Stimulated activated CD4-positive, alpha-beta T cell treated with anti-CD3 and anti-CD28 coated beads, Interleukin-4, amount 100 ng/mL, for 4 hours (primary cell): ENCODE measurements at regions not wholly inside any gene's neighbourhood (a gene's known extent, or its start where the extent isn't known, plus 50 kb on each side); places are given as distances from the start of the nearest gene placed in this dataset.
"Not testable (repeated sequence)": the region's sequence is repeated elsewhere in the genome, so short reads cannot be mapped to it uniquely, and the experiment has no call there.

Experiments used
- DNase-seq, 2 experiments: peaks; one replicate each; pipeline ENCODE4 v3.0.0-alpha.2; 2020

DNA sequence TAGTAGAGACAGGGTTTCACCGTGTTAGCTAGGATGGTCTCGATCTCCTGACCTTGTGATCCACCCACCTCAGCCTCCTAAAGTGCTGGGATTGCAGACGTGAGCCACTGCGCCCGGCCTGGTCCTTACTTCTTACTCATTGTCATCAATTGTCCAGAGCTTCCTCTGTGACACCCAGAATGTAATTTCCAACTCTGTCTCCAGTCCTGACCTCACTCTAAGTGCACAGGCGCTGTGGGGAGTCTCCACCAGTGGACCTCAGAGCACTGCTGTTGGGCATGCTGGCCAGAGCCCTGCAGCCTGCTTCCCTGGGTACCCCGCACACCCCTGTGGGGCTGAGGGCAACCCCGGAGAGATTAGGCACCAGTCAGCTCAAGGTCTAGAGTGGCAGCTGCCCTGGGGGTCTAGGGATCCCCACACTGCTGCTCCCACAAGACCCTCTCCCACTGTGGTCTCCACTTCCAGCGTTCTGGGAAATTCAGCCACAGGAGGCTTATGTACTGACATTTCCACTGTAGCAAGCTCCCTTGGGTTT lies 1140.3 kb downstream of the TBC1D22A start:
- DNase-seq = no peak

DNA sequence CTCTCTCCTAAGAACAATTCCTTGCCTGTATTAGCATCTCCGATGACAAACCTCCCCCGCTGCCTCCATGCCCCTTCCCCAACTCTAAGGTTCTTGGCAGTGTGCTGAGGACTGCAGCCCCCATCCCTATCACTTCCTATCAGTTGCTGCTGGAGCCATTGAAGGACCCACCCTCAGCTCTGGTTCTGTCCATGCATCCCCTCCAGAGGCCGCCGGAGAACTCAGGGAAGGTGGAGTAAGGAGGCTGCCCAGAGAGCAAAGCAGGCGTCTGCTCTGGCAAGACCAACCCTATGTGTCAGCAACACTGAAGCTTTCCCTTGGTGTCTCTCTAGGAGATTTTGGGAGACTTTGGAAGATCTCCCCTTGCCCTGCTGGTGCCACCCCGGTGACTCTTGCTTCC lies 1139.5 kb downstream of the TBC1D22A start:
- DNase-seq = no peak

DNA sequence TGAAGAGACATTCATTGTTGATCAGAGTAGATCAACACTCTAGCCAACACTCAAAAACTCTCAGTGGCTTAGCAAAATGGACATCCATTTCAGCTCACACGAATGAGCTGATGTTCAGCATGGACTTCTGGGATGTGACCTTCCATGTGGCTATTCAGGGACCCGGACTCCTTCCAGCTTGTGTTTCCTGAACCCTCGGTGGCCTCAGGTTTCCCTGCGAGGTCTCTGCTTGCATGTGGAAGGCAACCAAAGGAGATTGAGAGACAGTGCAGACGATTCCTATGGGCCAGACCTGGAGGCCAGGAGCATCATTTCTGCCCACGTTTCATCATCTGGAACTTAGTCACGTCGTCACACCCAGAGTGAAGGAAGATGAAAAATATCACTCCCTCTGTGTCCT lies 1137.4 kb downstream of the TBC1D22A start:
- no peak for DNase-seq

DNA sequence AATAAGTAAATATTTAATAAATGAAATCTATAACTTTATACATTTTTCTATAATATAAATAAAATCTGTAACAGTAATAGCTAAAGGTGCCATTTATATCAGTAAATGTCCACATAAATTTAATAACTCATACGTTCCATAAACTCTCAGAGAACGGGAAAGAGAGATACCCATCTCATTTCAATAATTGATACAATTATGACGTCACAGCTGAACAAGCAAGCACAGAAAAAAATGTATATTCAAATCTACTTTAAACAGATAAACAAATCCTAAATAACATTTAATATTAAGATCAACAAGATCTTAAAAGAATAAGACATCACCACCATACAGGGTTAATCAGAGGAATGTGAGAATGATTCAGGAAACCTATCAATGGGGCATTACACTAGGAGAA lies 1136.5 kb downstream of the TBC1D22A start:
- DNase-seq = no peak

DNA sequence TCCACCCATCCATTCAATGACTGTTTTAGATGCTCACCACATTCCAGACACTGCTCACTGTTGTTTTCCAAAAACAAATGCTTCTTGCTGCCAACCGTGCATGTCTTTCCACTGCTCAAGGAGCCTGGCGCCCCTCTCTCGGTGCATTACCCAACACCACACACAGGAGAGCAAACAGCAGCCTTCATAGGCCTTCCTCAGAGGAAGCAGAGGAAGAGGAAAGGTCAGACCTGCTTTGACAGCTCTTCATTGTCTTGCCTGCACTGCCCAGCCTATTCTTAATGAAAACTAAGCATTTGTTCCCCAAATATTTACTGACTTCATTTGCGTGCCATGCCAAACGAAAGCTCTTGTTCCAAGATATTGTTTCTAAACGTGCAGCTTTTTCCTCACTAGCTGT lies 1129.2 kb downstream of the TBC1D22A start:
- DNase-seq = no peak

DNA sequence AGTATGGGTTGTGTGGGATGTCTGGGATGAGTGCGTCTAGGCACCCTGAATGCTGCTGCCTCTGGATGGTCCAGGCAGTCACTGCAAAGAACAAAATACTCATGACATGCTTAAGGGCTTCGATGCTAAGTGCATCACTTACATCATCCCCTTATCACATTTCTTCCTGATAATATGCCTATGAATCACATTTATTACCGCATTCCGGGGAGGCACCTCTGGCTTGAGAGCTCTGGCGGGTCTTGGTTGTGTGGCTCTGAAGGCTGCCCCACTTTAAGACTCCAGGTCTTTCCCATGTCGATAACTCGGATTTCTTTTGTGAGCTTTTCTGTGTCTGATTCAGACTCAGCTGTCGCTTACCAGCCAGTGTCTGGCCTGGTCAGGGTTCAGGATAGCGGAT lies 1126.4 kb downstream of the TBC1D22A start:
- DNase-seq = no peak

DNA sequence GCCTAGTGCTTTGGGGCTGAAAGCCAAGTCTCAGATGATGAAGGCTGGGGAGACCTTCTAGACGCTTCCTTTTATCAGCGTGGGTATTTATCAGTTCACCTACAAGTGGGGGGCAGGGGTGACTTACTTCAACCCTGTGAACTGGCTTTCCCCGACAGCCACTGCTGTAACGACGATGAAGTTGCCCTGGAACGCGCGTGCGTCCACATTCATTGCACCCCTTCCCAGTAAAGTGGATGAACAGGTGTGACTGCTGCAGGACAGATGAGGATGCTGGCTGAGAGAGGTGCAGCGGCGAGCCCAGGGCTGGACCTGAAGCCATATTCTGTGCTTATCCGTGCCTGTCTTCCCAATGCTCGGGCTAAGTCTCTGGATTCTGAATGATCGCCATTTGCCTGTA lies 1122.3 kb downstream of the TBC1D22A start:
- DNase-seq = no peak

DNA sequence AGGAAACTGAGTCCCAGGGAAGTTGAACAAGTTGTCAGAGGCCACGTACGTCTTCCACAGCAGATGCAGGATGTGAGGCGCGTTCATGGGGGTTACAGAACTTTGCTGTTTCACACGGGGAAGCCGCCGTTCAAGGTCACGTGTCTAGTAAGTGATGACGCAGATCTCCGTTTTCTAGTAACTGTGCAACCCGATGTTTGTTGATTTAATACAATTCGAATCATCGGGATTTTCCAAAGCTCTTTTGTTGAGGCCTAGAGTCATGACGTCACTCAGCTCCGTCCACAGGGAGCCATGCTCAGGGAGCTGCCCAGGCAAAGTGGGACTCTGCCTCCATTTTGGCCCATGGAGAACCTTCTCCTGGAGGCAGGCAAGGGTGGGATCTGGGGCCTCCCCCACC lies 1121.8 kb downstream of the TBC1D22A start:
- no peak for DNase-seq

DNA sequence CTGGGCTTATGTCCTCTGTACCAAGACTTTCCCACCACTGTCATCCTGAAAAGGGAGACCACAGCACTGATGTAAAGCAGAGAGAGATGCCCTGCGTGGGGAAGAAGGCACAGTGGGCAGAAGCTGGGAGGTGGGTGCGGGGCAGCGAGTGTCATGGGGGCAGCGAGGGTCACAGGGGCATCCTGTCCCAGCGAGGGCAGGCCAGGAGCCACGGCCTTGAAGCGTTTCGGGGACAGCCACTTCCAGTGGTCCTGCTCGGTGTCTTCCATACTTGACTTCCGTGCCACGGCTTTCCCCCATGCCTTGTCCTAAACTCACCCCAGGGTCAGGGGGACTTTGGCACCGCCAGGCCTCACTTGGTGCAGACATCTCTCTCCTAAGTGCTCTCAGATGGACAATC lies 1121.3 kb downstream of the TBC1D22A start:
- no peak for DNase-seq

DNA sequence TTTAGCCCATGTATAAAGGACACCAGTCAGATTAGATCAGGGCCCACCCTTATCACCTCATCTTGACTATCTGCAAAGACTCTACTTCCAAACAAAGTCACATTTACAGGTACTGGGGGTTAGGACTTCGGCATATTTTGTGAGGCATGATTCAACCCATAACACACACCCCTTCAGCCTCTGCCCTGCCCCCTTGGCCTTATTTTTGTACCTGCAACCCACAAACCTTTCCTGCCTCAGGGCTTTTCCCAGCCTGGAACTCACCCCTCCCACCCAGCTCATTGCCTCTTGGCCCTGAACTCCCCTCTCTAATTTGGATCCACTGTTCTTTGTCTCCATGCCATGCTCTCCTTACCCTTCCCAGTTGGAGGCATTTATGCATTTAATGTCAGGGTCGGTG lies 1116.9 kb downstream of the TBC1D22A start:
- DNase-seq = no peak

DNA sequence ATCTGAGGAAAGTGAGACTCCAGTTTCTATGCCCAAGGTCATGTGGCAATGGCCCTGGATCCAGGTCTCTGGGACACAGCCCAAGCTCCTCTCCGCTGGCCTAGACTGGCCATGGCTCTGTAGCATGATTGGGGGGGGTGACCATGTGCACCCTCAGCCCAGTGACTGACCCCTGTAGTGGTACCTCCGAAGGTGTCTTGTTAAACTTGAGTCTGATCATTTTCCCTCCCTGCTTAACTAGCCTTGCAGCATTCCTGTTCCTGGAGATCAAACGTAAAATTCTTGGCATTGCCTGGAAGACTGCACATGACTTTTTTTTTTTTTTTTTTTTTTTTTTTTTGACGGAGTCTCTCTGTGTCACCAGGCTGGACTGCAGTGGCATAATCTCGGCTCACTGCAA lies 1116.0 kb downstream of the TBC1D22A start:
- DNase-seq = no peak

DNA sequence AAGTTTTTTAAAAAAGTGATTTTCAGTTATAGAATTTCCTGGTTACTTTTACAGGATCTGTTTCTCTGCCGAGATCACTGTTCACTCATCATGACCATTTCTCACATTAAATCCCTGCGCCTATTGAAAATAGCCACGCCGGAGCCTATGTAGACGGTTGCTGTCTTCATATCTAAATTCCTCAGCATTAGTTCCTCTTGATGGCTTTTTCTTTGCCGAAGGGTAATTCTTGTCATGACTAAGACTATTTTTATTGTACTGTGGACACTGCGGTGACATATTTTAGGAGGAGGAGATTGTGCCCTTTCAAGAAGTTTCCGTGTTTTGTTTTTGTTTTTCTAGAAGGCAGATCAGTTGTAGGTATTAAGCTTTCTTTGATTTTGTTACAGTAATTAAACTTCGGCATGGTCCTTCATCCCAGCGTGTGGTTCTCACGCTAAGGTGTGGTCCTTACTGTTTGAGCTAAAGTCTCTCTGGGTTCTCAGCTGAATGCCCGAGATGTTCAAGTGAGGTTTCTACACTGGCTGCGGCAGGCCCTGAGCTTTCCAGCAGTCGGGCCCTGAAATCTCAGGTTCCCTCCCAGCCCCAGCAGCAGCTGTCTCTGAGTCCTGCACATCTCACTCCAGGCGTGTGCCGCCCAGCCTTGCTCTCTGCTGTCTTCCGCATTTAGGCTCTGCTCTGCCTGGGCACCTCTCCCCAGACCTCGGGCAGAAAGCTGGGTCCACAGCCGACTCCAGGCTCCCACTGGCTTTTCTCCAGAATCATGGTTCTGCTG lies 1110.5 kb downstream of the TBC1D22A start:
- no peak for DNase-seq

DNA sequence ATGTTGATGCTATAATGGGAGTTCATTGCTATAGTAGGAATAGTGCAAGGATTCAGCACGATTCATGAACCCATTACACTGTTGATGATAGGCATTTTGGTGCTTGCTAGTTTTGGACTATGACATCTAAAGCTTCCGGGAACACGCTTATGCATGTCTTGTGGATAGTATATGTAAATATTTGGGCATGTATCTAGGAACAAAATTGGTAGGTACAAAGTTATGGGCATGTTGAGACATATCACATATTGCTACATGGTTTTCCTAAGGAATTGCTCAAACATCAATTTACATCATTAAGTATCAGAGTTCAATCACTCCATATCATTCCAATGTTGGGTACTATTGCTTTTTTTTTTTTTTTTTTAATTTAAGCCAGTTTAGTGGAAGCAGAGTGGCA lies 1103.2 kb downstream of the TBC1D22A start:
- no peak for DNase-seq

DNA sequence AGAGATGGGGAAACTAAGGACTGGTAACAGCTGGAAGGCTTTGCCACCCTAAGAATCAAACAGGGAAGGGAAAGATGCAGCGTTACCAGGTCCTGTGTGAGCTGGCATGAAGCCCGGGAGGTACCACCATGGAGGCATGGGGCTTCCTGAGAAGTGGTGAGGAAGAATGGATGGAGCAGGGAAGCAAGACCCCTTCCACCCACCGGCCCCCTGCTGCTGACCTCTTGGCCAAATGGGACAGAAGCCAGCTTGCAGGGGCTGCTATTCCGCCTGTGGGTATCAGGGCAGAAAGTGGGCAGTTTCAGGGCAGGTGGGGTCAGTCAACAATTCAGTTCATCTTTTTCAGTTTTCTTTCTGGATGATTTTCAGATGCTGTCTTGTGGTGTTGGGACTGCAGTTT lies 1099.9 kb downstream of the TBC1D22A start:
- no peak for DNase-seq

DNA sequence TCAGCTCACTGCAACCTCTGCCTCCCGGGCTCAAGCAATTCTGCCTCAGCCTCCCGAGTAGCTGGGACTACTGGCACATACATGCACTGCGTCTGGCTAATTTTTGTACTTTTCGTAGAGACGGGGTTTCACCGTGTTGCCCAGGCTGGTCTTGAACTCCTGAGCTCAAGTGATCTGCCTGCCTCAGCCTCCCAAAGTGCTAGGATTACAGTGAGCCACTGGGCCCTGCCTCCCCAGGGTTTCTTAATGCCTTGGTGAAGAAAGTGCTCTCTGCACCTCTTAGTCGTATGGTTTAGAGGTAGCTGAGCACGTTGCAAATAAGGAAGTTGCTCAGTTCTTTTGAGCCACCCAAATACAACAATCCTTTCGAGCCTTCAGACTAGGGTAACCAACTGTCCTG lies 1098.5 kb downstream of the TBC1D22A start:
- DNase-seq = not testable (repeated sequence)

DNA sequence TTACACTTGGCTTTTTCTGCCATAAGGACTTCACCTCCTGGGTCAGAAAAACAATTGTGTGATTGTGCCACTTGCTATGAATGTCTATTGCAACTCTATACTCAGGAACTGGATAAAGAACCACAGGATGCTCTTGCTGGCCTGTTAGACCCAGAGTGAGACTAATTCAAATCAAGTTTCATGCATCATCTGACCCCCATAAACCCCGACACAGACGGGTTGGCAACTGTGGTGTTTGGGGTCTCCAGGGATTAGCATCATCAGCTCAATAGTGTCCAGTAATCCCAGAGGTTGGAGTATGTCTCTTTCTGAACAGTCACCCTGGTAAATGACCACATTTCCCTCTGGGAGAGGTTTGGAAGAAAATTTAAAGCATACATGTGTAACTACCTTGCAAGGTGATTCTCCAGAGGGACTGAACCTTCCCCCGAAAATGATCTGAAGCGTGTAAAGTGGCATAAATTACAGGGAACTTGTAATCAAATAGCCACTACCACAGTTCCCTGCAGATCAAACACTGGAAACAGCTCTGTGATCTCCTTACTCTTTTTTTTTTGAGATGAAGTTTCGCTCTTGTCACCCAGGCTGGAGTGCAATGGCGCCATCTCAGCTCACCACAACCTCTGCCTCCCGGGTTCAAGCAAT lies 1097.6 kb downstream of the TBC1D22A start:
- DNase-seq = no peak

DNA sequence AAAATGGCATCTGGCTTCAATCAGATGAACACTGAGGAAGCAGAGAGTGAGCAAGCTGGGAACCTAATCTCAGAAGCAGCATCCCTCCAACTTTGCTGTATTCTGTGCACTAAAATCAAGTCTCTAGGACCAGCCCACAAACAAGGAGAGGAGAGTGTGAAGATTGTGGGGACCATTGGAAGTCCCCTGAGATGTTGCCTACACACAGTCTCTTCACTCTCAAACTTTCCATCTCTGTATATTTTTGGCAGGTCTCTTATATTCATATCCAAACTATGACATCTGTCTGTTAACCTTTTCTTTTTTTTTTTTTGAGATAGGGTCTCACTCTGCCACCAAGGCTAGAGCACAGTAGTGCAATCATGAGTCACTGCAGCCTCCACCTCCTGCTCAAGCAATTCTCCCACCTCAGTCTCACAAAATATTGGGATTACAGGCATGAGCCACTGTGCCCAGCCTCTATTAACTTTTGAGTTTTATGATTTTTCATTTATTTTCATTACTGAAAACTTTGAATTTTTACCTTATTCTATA lies 1096.4 kb downstream of the TBC1D22A start:
- no peak for DNase-seq

DNA sequence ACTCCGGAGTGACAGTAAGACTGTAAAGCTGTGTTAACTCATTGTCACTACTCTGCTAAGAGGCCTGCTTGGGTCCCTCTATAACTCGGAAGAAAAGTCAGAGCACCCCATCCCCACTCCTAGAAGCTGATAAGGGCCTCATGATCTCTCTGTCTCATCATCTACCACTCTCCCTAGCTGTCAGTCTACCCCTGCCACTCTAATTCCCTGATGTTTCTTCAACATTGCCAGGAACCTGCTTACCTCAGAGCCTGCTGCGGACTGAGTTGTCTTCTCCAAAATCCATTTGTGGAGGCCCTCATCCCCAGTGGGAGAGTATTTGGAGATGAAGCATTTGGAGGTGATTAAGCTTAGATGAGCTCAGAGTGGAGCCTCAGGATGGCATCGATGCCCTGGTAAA lies 1092.2 kb downstream of the TBC1D22A start:
- DNase-seq = no peak

DNA sequence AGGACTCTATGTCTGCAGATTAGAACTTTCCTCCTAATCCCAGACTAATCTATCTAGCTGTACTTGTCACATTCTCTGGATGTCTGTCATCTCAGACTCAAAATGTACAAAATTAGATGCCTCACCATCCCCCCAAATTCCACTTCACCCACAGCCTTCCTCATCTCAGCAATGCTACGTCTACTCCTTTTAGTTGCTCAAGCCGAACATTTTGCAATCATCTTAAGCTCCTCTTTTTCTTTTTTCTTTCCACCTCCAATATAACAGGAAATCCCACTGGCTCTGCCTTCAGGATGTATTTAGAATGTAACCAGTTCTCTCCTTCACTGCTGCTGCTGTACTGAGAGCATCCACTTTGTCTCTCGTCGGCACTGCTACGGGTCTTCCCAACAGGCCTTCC lies 1091.8 kb downstream of the TBC1D22A start:
- no peak for DNase-seq

DNA sequence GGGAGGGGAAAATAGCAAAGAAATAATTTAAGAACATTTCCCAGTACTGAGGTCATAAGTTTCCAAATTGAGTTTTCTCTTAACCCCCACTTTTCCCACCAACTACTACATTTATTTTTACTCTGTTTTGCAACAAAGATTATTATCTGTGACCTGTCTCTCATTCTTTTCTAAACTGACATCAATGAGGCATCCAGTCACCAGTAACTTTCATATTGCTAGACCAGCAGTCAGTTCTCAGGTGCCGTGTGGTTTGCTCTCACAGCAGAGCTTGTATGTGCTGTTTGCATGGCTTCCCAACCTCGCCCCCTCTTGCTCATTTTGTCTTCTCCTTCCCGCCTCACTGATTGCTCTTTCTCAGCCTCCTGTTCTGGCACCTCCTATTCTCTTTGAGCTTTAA lies 1091.3 kb downstream of the TBC1D22A start:
- DNase-seq = no peak

DNA sequence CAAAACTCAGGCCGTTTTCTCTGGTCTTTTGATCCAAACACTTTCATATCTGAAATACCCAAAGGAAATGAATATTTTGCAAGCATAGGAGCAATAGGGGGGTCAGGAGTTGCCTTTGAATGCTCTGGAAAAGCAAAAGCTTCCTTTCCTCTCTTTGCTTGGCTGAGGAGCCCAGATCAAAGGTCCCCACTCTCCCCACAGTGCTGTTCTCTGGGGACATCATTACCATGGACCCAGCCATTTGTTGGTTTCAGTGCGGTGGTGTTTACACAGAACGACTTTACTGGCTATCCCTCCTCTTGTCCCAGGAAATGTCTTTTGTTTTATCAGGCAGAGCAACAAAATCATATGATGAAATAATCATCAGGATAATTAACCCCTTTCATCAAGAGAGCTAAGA lies 1089.1 kb downstream of the TBC1D22A start:
- no peak for DNase-seq

DNA sequence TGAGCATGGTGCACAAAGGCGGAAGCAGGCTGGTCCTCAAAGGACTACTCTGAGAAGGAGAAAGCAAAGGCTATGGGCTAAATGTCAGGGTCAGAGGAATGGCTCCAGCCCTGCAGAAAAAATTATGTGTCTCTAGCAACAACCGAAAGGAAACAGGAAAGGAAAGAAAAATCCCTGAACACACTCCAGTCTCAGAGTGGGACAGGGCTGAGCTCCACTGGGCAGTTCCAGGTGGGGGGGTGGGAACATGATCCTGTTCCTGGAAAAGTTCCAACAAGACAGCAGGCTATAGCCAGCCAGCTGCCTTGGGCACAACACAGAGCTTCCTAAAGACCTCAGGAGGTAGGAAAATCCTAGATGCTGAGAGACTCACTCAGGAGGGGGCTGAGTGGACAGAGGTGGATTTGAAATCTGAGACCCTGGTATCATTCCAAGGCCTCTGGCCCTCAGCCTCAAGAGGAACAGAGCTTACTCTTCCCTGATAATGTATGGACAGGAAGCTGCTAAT lies 1088.2 kb downstream of the TBC1D22A start:
- no peak for DNase-seq

DNA sequence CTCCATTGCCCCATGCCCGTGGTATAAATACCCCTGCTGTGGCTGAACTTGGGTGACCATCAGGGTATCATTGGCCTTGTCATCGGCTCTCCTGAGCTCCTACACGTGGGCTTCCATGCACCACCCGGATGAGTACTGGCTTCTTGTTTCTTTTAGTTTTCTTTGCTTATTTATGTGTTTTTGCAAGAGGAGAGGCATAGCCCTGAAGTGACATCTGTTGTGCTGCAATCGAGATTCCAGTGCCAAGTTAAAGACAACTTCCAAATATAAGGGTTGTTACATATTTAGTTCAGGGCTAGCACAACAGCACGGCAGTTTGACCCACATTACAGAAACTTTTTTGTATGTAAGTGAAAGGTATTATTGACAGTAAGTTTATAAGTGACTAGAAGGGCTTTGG lies 1087.1 kb downstream of the TBC1D22A start:
- DNase-seq = no peak
